ENCODE measurements at regions not wholly inside any gene's neighbourhood (a gene's known extent, or its start where the extent isn't known, plus 50 kb on each side); places are given as distances from the start of the nearest gene placed in this dataset.

DNA sequence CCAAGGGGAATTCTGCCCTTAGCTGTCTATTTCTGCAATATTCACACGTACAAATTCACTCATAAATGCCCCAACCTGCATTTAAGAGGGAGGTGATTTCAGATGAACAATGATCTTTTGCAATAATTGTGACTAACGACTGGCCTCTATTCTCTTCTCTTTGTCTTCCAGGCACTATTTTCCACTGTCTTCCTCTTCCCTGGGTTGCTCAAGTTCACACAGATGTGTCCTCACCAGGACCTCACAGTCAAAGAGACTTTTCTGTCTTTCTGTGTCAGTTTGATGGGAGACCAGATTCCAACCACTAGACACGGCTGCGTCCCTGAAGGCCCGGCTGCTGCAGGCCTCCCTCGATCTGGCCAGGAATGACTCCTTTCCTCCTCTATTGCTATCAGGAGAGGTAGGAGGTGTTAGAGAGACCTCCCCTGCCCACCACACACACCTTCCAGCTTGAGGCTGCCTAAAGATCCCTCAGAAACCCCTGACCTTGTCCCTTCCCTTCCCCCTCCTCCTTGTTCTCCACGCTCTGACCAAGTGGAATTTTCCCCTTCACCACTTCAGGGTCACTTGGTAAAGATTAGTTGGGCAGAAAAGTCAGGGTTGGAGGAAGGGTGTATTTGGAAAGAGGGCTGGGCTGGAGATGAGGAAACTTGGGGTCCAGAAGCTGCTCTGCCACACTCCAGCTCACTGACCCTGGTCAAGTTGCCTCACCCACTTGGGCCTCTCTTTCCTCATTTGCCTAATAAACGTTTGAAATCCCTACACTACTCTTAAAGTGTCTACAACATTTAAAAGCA, 109.2 kb upstream of the COPS8 start (continued):
- TF ChIP-seq GABPA (IDR thresholded peaks at IDR 0.05; ENCODE audit: borderline replicate concordance, insufficient read depth, low read length) (no peak), JUND (IDR thresholded peaks at IDR 0.05; ENCODE audit: low read length) (no peak), SIX5 (IDR thresholded peaks at IDR 0.05; ENCODE audit: low read depth, low read length) (no peak), RBBP5 (IDR thresholded peaks at IDR 0.05; ENCODE audit: borderline replicate concordance, low read depth, low read length) (no peak), SP2 (IDR thresholded peaks at IDR 0.05; ENCODE audit: low read length) (no peak)

Data from H1 (cell line).